ENCODE measurements at regions not wholly inside any gene's neighbourhood (a gene's known extent, or its start where the extent isn't known, plus 50 kb on each side); places are given as distances from the start of the nearest gene placed in this dataset.

DNA sequence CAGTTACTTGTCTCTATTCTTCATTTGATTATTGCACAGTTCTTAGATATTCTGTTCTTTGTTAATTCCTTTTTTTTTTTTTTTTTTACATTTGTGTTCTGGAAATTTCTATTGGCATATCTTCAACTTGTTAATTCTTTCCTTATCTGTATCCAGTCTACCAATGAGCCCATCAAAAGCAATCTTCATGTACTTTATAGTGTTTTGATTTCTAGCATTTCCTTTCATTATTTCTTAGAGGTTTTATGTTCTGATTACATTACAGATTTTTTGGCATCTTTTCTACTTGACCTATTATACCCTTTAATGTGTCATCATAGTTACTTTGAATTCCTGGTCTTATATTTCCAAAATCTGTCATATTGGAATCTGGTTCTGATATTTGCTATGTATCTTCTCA lies 2194.8 kb downstream of the PCDH9 start:
- Histone ChIP-seq H3K9me3 (ENCODE audit: insufficient read depth, low read depth, low read length) (peaks cover 8% of the 10 kb centered on the region), H3K79me2 (ENCODE audit: control insufficient read depth, insufficient read depth, low read length, poor library complexity) (no peaks in the 10 kb centered on the region), H2AK5ac (ENCODE audit: low read length) (no peak overlapping the region), H3K23ac (ENCODE audit: low read length) (no peak overlapping the region), H3K27me3 (ENCODE audit: insufficient read depth, low read length) (no peaks in the 10 kb centered on the region), H3K4me3 (ENCODE audit: low read depth, low read length) (no peak overlapping the region), H3K79me1 (ENCODE audit: low read length) (no peaks in the 10 kb centered on the region), H4K91ac (ENCODE audit: low read depth, low read length) (no peak overlapping the region), H3K4me2 (ENCODE audit: low read length) (no peak overlapping the region), H3K27ac (ENCODE audit: low read depth, low read length) (no peak overlapping the region), H3K18ac (ENCODE audit: low read length) (no peak overlapping the region), H3K4ac (ENCODE audit: low read depth, low read length) (no peak overlapping the region), H3K36me3 (ENCODE audit: control insufficient read depth in 1 of 2, insufficient read depth in 2 of 2, low read length in 2 of 2) (no peaks in the 10 kb centered on the region), H2BK120ac (ENCODE audit: insufficient read depth, low read length, poor library complexity) (no peak overlapping the region), H2AFZ (ENCODE audit: insufficient read depth, low read length, poor library complexity) (no peak overlapping the region), H2BK5ac (ENCODE audit: low read depth, low read length, poor library complexity) (no peak overlapping the region), H4K8ac (ENCODE audit: low read depth, low read length) (no peak overlapping the region), H4K12ac (ENCODE audit: low read depth, low read length) (no peak overlapping the region), H3K14ac (ENCODE audit: low read length) (no peak overlapping the region), H2BK12ac (ENCODE audit: low read length) (no peak overlapping the region), H3K9ac (ENCODE audit: low read length) (no peak overlapping the region), H3K4me1 (ENCODE audit: control insufficient read depth in 1 of 2, insufficient read depth in 2 of 2, low read length in 2 of 2) (no peaks in the 10 kb centered on the region)
- no peak for DNase-seq

- Histone ChIP-seq H4K8ac (ENCODE audit: low read depth, low read length) (no peak overlapping the region), H2AK5ac (ENCODE audit: low read length) (no peak overlapping the region), H3K4me2 (ENCODE audit: low read length) (no peak overlapping the region), H3K4me1 (ENCODE audit: control insufficient read depth in 1 of 2, insufficient read depth in 2 of 2, low read length in 2 of 2) (no peaks in the 10 kb centered on the region), H3K18ac (ENCODE audit: low read length) (no peak overlapping the region), H3K4me3 (ENCODE audit: low read depth, low read length) (no peak overlapping the region), H3K27me3 (ENCODE audit: insufficient read depth, low read length) (no peaks in the 10 kb centered on the region), H2BK120ac (ENCODE audit: insufficient read depth, low read length, poor library complexity) (no peak overlapping the region), H4K12ac (ENCODE audit: low read depth, low read length) (no peak overlapping the region), H3K27ac (ENCODE audit: low read depth, low read length) (no peak overlapping the region), H2BK5ac (ENCODE audit: low read depth, low read length, poor library complexity) (no peak overlapping the region), H3K36me3 (ENCODE audit: control insufficient read depth in 1 of 2, insufficient read depth in 2 of 2, low read length in 2 of 2) (no peaks in the 10 kb centered on the region), H3K4ac (ENCODE audit: low read depth, low read length) (no peak overlapping the region), H3K14ac (ENCODE audit: low read length) (no peak overlapping the region), H3K9me3 (ENCODE audit: insufficient read depth, low read depth, low read length) (peaks cover 8% of the 10 kb centered on the region), H3K79me2 (ENCODE audit: control insufficient read depth, insufficient read depth, low read length, poor library complexity) (no peaks in the 10 kb centered on the region), H3K9ac (ENCODE audit: low read length) (no peak overlapping the region), H3K23ac (ENCODE audit: low read length) (no peak overlapping the region), H2BK12ac (ENCODE audit: low read length) (no peak overlapping the region), H3K79me1 (ENCODE audit: low read length) (no peaks in the 10 kb centered on the region), H4K91ac (ENCODE audit: low read depth, low read length) (no peak overlapping the region), H2AFZ (ENCODE audit: insufficient read depth, low read length, poor library complexity) (no peak overlapping the region)
- WGBS (ENCODE audit: extremely low coverage, insufficient coverage, insufficient read length): no CpG with 5 or more reads among the region's 22 CpGs
- DNase-seq: no peak
These were observed 2195.9 kb downstream of the PCDH9 start for GRCh38 chr13:65034266-65034665.

- WGBS (ENCODE audit: extremely low coverage, insufficient coverage, insufficient read length): no CpG with 5 or more reads among the region's 2 CpGs
These were observed 2197.3 kb downstream of the PCDH9 start for GRCh38 chr13:65032825-65033224.

GRCh38 chr13:65028101-65028500 lies 2202.0 kb downstream of the PCDH9 start:
- no peaks in the 10 kb centered on the region for H3K27me3 ChIP-seq (ENCODE audit: insufficient read depth, low read length)
- H3K4ac ChIP-seq (ENCODE audit: low read depth, low read length): no peak overlapping the region
- no peak overlapping the region for H2AFZ ChIP-seq (ENCODE audit: insufficient read depth, low read length, poor library complexity)
- H4K91ac ChIP-seq (ENCODE audit: low read depth, low read length): no peak overlapping the region
- H3K9me3 ChIP-seq (ENCODE audit: insufficient read depth, low read depth, low read length): peaks cover 4% of the 10 kb centered on the region
- no peak overlapping the region for H3K4me2 ChIP-seq (ENCODE audit: low read length)
- DNase-seq: no peak
- no CpG with 5 or more reads among the region's 1 CpG for WGBS (ENCODE audit: extremely low coverage, insufficient coverage, insufficient read length)
- H2BK12ac ChIP-seq (ENCODE audit: low read length): no peak overlapping the region
- no peak overlapping the region for H4K8ac ChIP-seq (ENCODE audit: low read depth, low read length)
- H3K9ac ChIP-seq (ENCODE audit: low read length): no peak overlapping the region
- no peak overlapping the region for H3K14ac ChIP-seq (ENCODE audit: low read length)
- no peaks in the 10 kb centered on the region for H3K79me1 ChIP-seq (ENCODE audit: low read length)
- H2BK5ac ChIP-seq (ENCODE audit: low read depth, low read length, poor library complexity): no peak overlapping the region
- H3K79me2 ChIP-seq (ENCODE audit: control insufficient read depth, insufficient read depth, low read length, poor library complexity): no peaks in the 10 kb centered on the region
- H2AK5ac ChIP-seq (ENCODE audit: low read length): no peak overlapping the region
- H3K27ac ChIP-seq (ENCODE audit: low read depth, low read length): no peak overlapping the region
- H3K18ac ChIP-seq (ENCODE audit: low read length): no peak overlapping the region
- no peak overlapping the region for H3K23ac ChIP-seq (ENCODE audit: low read length)
- H2BK120ac ChIP-seq (ENCODE audit: insufficient read depth, low read length, poor library complexity): no peak overlapping the region
- no peaks in the 10 kb centered on the region for H3K36me3 ChIP-seq (ENCODE audit: control insufficient read depth in 1 of 2, insufficient read depth in 2 of 2, low read length in 2 of 2)
- no peaks in the 10 kb centered on the region for H3K4me1 ChIP-seq (ENCODE audit: control insufficient read depth in 1 of 2, insufficient read depth in 2 of 2, low read length in 2 of 2)
- H4K12ac ChIP-seq (ENCODE audit: low read depth, low read length): no peak overlapping the region
- no peak overlapping the region for H3K4me3 ChIP-seq (ENCODE audit: low read depth, low read length)

More at GRCh38 chr13:65032825-65033224, 2197.3 kb downstream of the PCDH9 start:
- no peak overlapping the region for H3K18ac ChIP-seq (ENCODE audit: low read length)
- peaks cover 8% of the 10 kb centered on the region for H3K9me3 ChIP-seq (ENCODE audit: insufficient read depth, low read depth, low read length)
- no peak overlapping the region for H3K27ac ChIP-seq (ENCODE audit: low read depth, low read length)
- H4K12ac ChIP-seq (ENCODE audit: low read depth, low read length): no peak overlapping the region
- H2AK5ac ChIP-seq (ENCODE audit: low read length): no peak overlapping the region
- H3K4ac ChIP-seq (ENCODE audit: low read depth, low read length): no peak overlapping the region
- H2BK5ac ChIP-seq (ENCODE audit: low read depth, low read length, poor library complexity): no peak overlapping the region
- H4K91ac ChIP-seq (ENCODE audit: low read depth, low read length): no peak overlapping the region
- DNase-seq: no peak
- H3K4me1 ChIP-seq (ENCODE audit: control insufficient read depth in 1 of 2, insufficient read depth in 2 of 2, low read length in 2 of 2): no peaks in the 10 kb centered on the region
- no peaks in the 10 kb centered on the region for H3K79me1 ChIP-seq (ENCODE audit: low read length)
- H3K23ac ChIP-seq (ENCODE audit: low read length): no peak overlapping the region
- H2BK120ac ChIP-seq (ENCODE audit: insufficient read depth, low read length, poor library complexity): no peak overlapping the region
- no peak overlapping the region for H2AFZ ChIP-seq (ENCODE audit: insufficient read depth, low read length, poor library complexity)
- no peak overlapping the region for H3K4me2 ChIP-seq (ENCODE audit: low read length)
- no peaks in the 10 kb centered on the region for H3K79me2 ChIP-seq (ENCODE audit: control insufficient read depth, insufficient read depth, low read length, poor library complexity)
- H3K27me3 ChIP-seq (ENCODE audit: insufficient read depth, low read length): no peaks in the 10 kb centered on the region
- no peak overlapping the region for H2BK12ac ChIP-seq (ENCODE audit: low read length)
- no peak overlapping the region for H3K14ac ChIP-seq (ENCODE audit: low read length)
- no peak overlapping the region for H4K8ac ChIP-seq (ENCODE audit: low read depth, low read length)
- H3K4me3 ChIP-seq (ENCODE audit: low read depth, low read length): no peak overlapping the region
- no peaks in the 10 kb centered on the region for H3K36me3 ChIP-seq (ENCODE audit: control insufficient read depth in 1 of 2, insufficient read depth in 2 of 2, low read length in 2 of 2)
- H3K9ac ChIP-seq (ENCODE audit: low read length): no peak overlapping the region
